HL-60 (cell line): ENCODE measurements at regions not wholly inside any gene's neighbourhood (a gene's known extent, or its start where the extent isn't known, plus 50 kb on each side); places are given as distances from the start of the nearest gene placed in this dataset.

Source experiments
- CTCF ChIP-seq: IDR thresholded peaks from one replicate; pipeline ENCODE4 v1.5.1; 2011; ENCODE audit warnings: low read length, control low read depth, inconsistent platforms; ENCODE audit not compliant: insufficient read depth
- GABPA ChIP-seq: IDR thresholded peaks from 2 replicates; pipeline ENCODE4 v1.6.1; 2012; ENCODE audit warnings: low read depth
- POLR2AphosphoS5 ChIP-seq: IDR thresholded peaks from 2 replicates; pipeline ENCODE4 v1.6.1; 2012; ENCODE audit warnings: low read depth

GRCh38 chr12:93146970-93147369 is 217.9 kb upstream of the EEA1 start:
- TF ChIP-seq CTCF (no peak), POLR2AphosphoS5 (no peak), GABPA (no peak)
